ENCODE measurements at regions not wholly inside any gene's neighbourhood (a gene's known extent, or its start where the extent isn't known, plus 50 kb on each side); places are given as distances from the start of the nearest gene placed in this dataset.
"Not testable (repeated sequence)": the region's sequence is repeated elsewhere in the genome, so short reads cannot be mapped to it uniquely, and the experiment has no call there.

DNA sequence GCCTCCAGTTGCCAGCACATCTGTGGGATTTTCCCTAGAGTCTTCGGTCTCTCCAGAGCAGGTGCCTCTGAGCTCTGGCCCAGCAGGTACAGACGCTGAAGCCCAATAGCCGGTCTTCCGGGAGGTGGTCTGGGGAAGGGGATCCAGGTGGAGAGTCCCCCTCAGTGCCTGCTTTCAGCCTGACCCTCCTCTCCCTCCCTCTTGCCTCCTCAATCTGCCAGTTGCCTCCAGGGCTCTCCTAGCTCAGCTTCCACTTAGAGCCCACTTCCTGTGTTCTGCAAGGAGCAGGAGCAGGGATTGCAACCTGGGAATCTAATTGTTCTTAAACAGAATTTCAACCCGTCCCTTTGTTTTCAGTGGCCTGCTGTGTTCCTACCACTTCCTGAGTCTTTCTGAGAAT lies 81.8 kb upstream of the PZP start:
- not testable (repeated sequence) for H3K36me3 ChIP-seq (ENCODE audit: control insufficient read depth in 4 of 4, insufficient read depth in 3 of 4, low read depth in 1 of 4, low read length in 3 of 4); H3K4me3 ChIP-seq (ENCODE audit: low read depth in 1 of 3, low read length in 3 of 3); H3K27me3 ChIP-seq (ENCODE audit: control insufficient read depth in 4 of 4, insufficient read depth in 4 of 4, low read length in 3 of 4); DNase-seq (ENCODE audit: low spot score); H3K27ac ChIP-seq (ENCODE audit: low read depth in 1 of 2, low read length in 2 of 2); H3K9ac ChIP-seq (ENCODE audit: low read depth in 1 of 2, low read length in 2 of 2); H3K4me1 ChIP-seq (ENCODE audit: control insufficient read depth in 4 of 4, insufficient read depth in 4 of 4, low read length in 3 of 4); H3K9me3 ChIP-seq (ENCODE audit: control insufficient read depth in 4 of 4, low read length in 3 of 4)
- 100% methylated on average over 1 of the region's 5 CpGs for WGBS

DNA sequence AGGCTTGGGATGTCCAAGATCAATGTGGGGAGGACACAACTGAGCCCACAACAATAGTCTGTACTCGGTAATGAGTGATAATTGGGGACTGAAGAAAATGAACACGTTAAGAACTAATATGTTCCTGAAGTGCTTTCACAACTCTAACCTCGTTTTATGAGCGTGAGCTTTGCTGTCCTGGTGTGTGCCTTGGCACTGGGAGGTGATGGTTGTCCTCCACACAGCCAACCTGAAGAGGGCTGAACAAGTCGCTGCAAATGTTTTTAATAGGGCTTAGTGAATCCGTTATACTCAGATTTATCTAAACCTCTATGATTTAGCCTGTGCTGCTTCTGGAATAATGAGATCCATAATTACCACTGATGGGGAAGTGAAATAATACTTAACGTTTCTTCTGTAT lies 76.5 kb upstream of the PZP start:
- not testable (repeated sequence) for H3K27me3 ChIP-seq (ENCODE audit: control insufficient read depth in 4 of 4, insufficient read depth in 4 of 4, low read length in 3 of 4); H3K4me1 ChIP-seq (ENCODE audit: control insufficient read depth in 4 of 4, insufficient read depth in 4 of 4, low read length in 3 of 4); H3K27ac ChIP-seq (ENCODE audit: low read depth in 1 of 2, low read length in 2 of 2); H3K4me3 ChIP-seq (ENCODE audit: low read depth in 1 of 3, low read length in 3 of 3); H3K9me3 ChIP-seq (ENCODE audit: control insufficient read depth in 4 of 4, low read length in 3 of 4); H3K9ac ChIP-seq (ENCODE audit: low read depth in 1 of 2, low read length in 2 of 2); DNase-seq (ENCODE audit: low spot score); H3K36me3 ChIP-seq (ENCODE audit: control insufficient read depth in 4 of 4, insufficient read depth in 3 of 4, low read depth in 1 of 4, low read length in 3 of 4)
- 20% methylated on average over 4 of the region's 7 CpGs for WGBS

DNA sequence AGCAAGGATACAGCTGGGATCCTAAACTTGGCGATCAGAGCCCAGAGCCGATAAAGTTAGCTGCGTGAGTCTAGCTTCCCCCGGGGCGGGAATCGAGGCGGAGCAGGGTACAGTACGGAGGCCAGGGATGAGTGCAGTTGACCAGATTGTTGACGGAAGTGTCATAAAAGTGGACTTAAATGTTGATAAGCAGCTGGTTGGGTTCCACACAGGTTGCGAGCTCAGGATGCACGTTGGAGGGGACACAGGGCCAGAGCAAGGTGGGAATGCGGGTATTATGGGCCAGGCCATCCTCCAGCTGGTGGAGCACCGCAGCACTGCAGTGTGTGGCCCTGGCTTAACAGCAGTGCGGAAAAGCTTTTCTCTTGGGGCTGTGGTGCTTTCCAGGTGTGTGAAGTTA lies 76.0 kb upstream of the PZP start:
- DNase-seq (ENCODE audit: low spot score); H3K36me3 ChIP-seq (ENCODE audit: control insufficient read depth in 4 of 4, insufficient read depth in 3 of 4, low read depth in 1 of 4, low read length in 3 of 4); H3K9ac ChIP-seq (ENCODE audit: low read depth in 1 of 2, low read length in 2 of 2); H3K4me1 ChIP-seq (ENCODE audit: control insufficient read depth in 4 of 4, insufficient read depth in 4 of 4, low read length in 3 of 4); H3K27me3 ChIP-seq (ENCODE audit: control insufficient read depth in 4 of 4, insufficient read depth in 4 of 4, low read length in 3 of 4); H3K9me3 ChIP-seq (ENCODE audit: control insufficient read depth in 4 of 4, low read length in 3 of 4): not testable (repeated sequence)
- Histone ChIP-seq H3K27ac (ENCODE audit: low read depth in 1 of 2, low read length in 2 of 2) (peak overlapping the region in 1 of 2 donors; percentile 35), H3K4me3 (ENCODE audit: low read depth in 1 of 3, low read length in 3 of 3) (peak overlapping the region in 1 of 3 donors; percentile 52)
- 0% methylated on average over 12 of the region's 14 CpGs for WGBS

DNA sequence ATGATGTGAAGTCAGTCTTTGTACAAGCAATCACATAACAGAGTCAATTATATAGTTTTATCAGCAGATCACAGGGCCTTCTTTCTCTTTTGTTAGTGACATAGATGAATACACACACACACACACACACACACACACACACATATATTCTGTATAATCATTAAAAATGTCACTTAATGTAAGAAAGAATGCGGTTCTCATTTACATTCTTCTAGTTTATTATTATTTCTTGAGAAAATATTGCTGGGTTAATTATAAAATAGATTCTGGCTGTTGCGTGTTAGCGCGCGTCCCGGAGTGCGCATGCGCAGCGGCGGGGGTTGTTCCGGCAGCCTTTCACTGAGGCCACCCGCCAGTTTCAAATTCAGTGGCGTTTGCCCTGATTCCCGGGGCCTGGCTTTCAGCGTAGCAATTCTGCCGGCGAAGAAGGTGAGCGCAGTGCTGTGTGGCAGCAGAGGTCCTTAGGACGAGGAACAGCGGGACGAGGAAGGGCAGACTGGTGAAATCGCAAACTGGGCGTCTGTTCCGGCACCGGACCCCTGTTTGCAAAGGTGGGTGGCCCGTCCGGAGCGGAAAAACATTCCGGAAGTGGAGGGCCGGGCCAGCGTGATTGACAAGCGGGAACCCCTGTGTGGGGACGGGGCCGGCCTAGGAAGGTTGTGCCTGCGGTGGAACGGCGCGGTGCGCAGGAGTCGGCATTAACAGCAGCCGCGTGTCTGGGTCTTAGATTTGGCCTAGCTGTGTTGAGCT lies 75.3 kb upstream of the PZP start:
- H3K9me3 ChIP-seq (ENCODE audit: control insufficient read depth in 4 of 4, low read length in 3 of 4); H3K36me3 ChIP-seq (ENCODE audit: control insufficient read depth in 4 of 4, insufficient read depth in 3 of 4, low read depth in 1 of 4, low read length in 3 of 4); H3K4me1 ChIP-seq (ENCODE audit: control insufficient read depth in 4 of 4, insufficient read depth in 4 of 4, low read length in 3 of 4); H3K27me3 ChIP-seq (ENCODE audit: control insufficient read depth in 4 of 4, insufficient read depth in 4 of 4, low read length in 3 of 4): not testable (repeated sequence)
- Histone ChIP-seq H3K9ac (ENCODE audit: low read depth in 1 of 2, low read length in 2 of 2) (peak overlapping the region in 1 of 2 donors; percentile 32), H3K27ac (ENCODE audit: low read depth in 1 of 2, low read length in 2 of 2) (peak overlapping the region in 1 of 2 donors; percentile 75), H3K4me3 (ENCODE audit: low read depth in 1 of 3, low read length in 3 of 3) (peak overlapping the region in 2 of 3 donors; percentile 52 to 58)
- under 1% methylated on average over 42 of the region's 42 CpGs for WGBS
- DNase-seq (ENCODE audit: low spot score): peak; percentile 82
- TF ChIP-seq YY1 (IDR thresholded peaks at IDR 0.05) (peak; percentile 26), GABPA (IDR thresholded peaks at IDR 0.05 in 1 of 2, conservative IDR thresholded peaks at IDR 0.05 in 1 of 2) (peak; percentile 32 to 84), RAD21 (IDR thresholded peaks at IDR 0.05) (peak; percentile 8 to 16)

DNA sequence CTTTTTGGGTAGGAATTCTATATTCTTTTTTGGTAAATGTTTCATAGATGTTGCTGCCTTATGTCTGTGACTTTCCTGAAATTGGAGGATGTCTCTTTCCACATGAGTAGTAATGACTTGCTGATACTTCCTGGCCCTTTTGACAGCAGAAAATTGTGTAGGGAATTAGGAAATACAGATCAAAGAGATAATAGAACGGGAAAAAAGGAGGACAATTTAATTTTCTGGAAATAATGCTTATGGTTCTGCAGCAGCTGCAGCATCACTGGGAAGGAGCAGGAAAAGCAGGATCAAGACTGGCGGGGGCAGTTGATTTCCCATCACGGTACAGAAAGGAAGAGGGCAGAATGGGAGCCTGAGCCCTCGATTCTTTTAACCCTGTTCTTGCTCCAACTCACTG lies 68.8 kb upstream of the PZP start:
- 71% methylated on average over 4 of the region's 4 CpGs for WGBS
- Histone ChIP-seq H3K4me3 (ENCODE audit: low read depth in 1 of 3, low read length in 3 of 3) (no peak overlapping the region), H3K27ac (ENCODE audit: low read depth in 1 of 2, low read length in 2 of 2) (no peak overlapping the region), H3K27me3 (ENCODE audit: control insufficient read depth in 4 of 4, insufficient read depth in 4 of 4, low read length in 3 of 4) (no peaks in the 10 kb centered on the region), H3K9ac (ENCODE audit: low read depth in 1 of 2, low read length in 2 of 2) (no peak overlapping the region), H3K4me1 (ENCODE audit: control insufficient read depth in 4 of 4, insufficient read depth in 4 of 4, low read length in 3 of 4) (peaks cover 0 to 10% (median 6%) of the 10 kb centered on the region in 4 donors), H3K36me3 (ENCODE audit: control insufficient read depth in 4 of 4, insufficient read depth in 3 of 4, low read depth in 1 of 4, low read length in 3 of 4) (no peaks in the 10 kb centered on the region), H3K9me3 (ENCODE audit: control insufficient read depth in 4 of 4, low read length in 3 of 4) (no peaks in the 10 kb centered on the region)
- no peak for DNase-seq (ENCODE audit: low spot score)
- TF ChIP-seq EGR1 (IDR thresholded peaks at IDR 0.05; ENCODE audit: low read depth in 2 of 2) (no peak), TAF1 (conservative IDR thresholded peaks at IDR 0.05) (no peak), RXRA (IDR thresholded peaks at IDR 0.05) (no peak), FOXA1 (IDR thresholded peaks at IDR 0.05) (no peak), HNF4G (IDR thresholded peaks at IDR 0.05) (no peak), YY1 (IDR thresholded peaks at IDR 0.05) (no peak), HNF4A (conservative IDR thresholded peaks at IDR 0.05) (no peak), SP1 (IDR thresholded peaks at IDR 0.05) (no peak), JUND (IDR thresholded peaks at IDR 0.05) (no peak), FOXA2 (IDR thresholded peaks at IDR 0.05) (no peak)
- TF ChIP-seq, protein P1, sequence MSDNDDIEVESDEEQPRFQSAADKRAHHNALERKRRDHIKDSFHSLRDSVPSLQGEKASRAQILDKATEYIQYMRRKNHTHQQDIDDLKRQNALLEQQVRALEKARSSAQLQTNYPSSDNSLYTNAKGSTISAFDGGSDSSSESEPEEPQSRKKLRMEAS (IDR thresholded peaks at IDR 0.05): no peak
- TF ChIP-seq, protein P2, sequence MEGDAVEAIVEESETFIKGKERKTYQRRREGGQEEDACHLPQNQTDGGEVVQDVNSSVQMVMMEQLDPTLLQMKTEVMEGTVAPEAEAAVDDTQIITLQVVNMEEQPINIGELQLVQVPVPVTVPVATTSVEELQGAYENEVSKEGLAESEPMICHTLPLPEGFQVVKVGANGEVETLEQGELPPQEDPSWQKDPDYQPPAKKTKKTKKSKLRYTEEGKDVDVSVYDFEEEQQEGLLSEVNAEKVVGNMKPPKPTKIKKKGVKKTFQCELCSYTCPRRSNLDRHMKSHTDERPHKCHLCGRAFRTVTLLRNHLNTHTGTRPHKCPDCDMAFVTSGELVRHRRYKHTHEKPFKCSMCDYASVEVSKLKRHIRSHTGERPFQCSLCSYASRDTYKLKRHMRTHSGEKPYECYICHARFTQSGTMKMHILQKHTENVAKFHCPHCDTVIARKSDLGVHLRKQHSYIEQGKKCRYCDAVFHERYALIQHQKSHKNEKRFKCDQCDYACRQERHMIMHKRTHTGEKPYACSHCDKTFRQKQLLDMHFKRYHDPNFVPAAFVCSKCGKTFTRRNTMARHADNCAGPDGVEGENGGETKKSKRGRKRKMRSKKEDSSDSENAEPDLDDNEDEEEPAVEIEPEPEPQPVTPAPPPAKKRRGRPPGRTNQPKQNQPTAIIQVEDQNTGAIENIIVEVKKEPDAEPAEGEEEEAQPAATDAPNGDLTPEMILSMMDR (IDR thresholded peaks at IDR 0.05; ENCODE audit: low read depth, low read length, missing input control): no peak
- TF ChIP-seq, protein P3, sequence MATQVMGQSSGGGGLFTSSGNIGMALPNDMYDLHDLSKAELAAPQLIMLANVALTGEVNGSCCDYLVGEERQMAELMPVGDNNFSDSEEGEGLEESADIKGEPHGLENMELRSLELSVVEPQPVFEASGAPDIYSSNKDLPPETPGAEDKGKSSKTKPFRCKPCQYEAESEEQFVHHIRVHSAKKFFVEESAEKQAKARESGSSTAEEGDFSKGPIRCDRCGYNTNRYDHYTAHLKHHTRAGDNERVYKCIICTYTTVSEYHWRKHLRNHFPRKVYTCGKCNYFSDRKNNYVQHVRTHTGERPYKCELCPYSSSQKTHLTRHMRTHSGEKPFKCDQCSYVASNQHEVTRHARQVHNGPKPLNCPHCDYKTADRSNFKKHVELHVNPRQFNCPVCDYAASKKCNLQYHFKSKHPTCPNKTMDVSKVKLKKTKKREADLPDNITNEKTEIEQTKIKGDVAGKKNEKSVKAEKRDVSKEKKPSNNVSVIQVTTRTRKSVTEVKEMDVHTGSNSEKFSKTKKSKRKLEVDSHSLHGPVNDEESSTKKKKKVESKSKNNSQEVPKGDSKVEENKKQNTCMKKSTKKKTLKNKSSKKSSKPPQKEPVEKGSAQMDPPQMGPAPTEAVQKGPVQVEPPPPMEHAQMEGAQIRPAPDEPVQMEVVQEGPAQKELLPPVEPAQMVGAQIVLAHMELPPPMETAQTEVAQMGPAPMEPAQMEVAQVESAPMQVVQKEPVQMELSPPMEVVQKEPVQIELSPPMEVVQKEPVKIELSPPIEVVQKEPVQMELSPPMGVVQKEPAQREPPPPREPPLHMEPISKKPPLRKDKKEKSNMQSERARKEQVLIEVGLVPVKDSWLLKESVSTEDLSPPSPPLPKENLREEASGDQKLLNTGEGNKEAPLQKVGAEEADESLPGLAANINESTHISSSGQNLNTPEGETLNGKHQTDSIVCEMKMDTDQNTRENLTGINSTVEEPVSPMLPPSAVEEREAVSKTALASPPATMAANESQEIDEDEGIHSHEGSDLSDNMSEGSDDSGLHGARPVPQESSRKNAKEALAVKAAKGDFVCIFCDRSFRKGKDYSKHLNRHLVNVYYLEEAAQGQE (IDR thresholded peaks at IDR 0.05): no peak
